ENCODE measurements at regions not wholly inside any gene's neighbourhood (a gene's known extent, or its start where the extent isn't known, plus 50 kb on each side); places are given as distances from the start of the nearest gene placed in this dataset.

DNA sequence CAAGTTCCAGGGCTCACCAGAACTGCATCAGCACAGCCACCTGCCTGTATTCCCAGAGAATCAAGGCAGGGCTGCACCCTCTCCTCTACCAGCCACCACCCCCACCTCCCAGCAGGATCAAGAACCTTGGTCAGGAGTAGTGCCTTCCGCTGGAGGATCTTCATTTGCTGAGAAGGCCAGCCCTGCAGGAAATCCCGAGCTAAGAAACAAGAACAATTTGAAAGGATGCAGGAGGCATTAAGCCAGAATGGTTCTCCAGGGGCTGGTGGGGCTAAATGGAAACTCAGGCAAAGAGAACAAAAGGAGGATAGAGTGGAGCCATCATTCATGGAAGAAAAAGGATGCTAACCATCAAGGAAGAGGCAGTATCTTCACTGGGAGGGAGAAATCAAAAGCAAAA is 147.3 kb upstream of the SLC14A2 start:
- intact Hi-C loops (cut with micrococcal nuclease) = no loop called here

DNA sequence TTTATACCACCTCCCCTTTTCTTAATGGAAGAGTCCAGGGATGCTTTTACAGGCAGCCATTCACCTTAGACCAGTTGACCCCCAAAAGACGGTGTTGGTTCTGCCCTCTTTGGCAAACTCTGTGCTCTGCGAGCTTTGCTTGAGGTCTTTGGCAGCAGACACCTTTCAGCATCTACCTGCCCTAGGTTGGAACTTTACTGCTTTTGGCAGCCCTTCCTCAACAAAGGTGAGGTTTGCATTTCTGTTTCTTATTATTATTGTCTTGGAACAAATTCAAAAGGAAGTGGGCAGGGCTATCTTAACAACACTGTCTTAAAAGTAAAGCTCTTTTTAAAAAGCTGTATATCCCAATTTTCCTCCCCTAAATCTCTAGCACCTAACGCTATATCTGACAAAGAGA is 136.4 kb upstream of the SLC14A2 start:
- intact Hi-C loops (cut with micrococcal nuclease) = no loop called here

DNA sequence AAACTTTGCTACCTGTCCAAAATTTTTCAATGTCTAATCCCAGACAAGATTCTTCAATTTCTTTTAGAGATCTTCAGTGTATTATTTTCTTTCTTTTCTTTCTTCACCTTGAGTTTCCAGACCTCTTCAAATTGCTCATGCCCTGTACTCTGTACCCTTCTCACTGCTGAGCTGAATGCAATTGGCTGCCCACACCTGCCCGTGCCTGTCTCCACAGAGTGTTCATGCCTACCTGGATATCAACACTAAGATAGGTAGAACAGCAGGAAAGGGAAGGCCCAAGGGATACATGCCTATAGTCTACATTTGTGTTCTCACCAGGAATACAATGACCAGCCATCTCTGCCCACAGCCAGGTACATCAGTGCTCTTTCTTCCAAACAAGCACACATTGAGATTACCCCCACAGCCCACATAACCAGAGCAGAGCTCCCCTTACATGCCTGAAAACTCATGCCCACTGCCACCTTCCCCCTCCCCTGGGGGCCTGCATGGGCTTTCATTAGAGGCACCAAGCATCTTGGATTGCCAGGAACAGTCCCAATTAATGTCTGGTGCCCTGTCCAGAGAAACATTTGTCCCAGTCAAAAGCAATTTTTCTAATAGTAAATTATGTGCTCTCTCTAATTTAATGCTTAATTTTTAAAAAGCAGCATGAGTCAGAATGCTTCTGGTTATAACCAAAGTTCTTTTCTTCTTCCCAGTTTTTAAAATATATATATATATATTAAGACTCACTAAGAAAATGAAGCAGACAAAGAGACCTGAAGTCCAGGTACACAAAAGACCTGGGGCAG is 134.9 kb upstream of the SLC14A2 start:
- intact Hi-C loops (cut with micrococcal nuclease) = loop anchor here (10.0 kb wide), 1 partner anchor 2004 kb away; no protein-coding TSS in a partner anchor

DNA sequence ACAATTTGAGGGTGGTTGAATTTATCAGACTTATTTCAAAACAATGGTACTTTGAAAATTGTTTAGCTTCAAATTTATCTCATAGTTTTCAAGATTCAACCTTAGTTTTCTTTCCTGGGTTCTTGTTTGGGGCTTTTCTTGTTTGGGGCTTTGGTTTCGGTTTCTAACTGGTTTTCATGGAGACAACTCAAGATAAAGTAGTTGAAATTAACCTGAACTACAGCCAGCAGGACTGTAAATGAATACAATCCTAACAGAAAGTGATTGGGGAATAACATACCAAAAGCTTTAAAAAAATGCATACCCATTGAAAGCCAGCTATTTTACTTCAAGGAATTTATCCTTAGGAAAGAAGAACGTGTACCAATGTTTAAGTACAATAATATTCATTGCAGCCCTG is 133.5 kb upstream of the SLC14A2 start:
- intact Hi-C loops (cut with micrococcal nuclease) = loop anchor here (10.0 kb wide), 1 partner anchor 2003 kb away; no protein-coding TSS in a partner anchor

DNA sequence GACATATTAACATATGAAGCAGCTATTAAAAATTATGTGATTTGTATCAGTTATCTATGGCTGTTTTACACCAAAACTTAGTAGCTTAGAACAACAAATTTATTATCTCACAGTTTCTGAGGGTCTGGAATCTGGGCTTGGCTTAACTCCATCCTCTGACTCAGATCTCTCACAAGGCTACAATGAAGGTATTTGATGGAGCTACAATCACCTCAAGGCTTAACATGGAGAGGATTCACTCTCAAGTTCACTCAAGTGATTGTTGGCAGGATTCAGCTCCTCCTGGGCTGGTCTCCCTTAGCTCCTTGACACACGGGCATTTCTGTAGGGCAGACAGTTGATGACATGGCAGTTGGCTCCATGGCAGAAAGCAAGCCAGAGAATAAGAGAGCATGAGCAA is 133.0 kb upstream of the SLC14A2 start:
- intact Hi-C loops (cut with micrococcal nuclease) = loop anchor here (10.0 kb wide), 1 partner anchor 2003 kb away; no protein-coding TSS in a partner anchor

DNA sequence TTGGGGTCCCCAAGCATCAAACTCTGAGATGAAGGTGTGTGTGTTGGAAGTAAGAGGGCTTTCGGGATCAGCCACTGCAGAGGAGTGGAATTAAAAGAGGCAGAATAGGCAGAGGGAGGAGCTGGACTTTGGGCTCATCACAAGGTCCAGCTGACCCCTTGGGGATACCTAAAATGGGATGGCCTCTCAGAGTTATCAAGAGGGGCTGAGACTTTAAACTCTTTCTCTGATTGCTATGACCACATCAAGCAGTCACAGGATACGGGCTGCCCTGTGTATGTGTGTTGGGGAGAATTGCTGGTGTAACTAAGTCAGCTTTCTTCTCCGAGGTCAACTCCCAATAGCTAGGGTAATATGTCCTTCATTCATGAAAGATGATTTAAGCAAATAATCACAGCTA is 127.7 kb upstream of the SLC14A2 start:
- intact Hi-C loops (cut with micrococcal nuclease) = loop anchor here (10.0 kb wide), 1 partner anchor 1997 kb away; no protein-coding TSS in a partner anchor

DNA sequence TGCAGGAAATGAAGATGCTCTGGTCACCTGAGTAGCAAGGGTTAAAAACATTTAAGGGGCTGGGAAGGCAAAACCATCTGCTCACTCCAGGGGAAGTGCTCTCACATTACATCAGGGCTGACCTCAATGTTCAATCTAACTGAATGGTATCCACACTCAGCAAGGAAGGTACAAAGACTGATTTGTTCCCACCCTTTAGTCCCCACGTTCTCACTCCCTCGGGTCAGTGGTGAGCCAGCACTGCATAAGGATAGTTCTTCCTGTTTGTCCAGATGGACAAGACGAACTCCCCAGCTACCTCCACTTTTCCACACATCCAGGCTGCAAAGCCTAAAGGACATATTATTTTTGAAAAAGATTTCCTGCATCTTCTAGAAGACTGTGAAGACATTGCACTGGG is 126.6 kb upstream of the SLC14A2 start:
- intact Hi-C loops (cut with micrococcal nuclease) = loop anchor here (10.0 kb wide), 1 partner anchor 1996 kb away; no protein-coding TSS in a partner anchor

DNA sequence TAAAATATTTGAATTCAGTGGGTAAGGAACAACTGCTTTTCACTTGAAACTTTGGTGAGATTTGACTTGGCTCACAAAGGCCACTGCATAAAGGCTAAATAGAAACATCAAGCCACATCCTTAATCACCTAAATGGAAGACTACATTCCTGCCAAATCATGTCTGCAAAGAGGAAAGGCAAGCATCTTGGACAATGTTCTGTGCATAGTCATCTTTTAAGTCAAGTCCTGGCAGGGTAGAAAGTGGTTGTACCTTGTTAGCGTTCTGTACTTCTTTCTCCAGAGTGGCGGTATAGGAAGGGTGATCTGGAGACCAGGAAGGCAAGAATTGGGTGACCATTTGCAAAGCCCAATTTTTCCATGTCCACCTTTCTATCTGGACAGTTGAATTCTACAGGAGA is 121.4 kb upstream of the SLC14A2 start:
- intact Hi-C loops (cut with micrococcal nuclease) = no loop called here

DNA sequence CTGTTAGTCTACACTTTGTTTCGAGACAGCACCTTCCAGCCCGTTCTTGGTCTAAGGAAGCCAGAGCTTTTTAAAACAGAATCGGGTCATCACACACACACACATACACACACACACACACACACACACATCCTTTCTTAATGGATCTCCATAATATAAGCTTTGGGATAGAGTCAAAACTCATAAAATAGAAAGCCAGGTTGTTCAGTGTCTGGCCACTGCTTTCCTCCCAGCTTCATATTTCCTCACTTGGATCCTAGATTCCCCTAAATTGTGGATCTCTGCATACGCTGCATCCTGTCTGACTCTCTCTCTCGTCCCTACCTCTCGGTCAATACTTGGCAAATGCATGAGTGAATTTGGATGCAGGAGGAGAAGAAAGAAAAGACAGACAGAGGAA is 120.5 kb upstream of the SLC14A2 start:
- intact Hi-C loops (cut with micrococcal nuclease) = no loop called here

DNA sequence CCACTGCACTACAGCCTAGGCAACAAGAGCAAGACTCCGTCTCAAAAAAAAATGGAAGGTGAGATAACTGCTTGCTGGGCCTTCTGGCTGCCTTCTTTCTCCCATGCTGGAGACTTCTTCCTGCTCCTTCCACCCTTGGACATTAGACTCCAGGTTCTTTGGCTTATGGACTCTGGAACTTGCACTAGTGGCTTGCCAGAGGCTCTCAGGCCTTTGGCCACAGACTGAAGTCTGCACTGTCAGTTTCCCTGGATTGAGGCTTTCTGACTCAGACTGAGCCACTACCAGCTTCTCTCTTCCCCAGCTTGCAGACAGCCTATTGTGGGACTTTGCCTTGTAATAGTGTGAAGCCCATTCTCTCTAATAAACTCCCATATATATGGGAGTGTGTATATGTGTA is 118.5 kb upstream of the SLC14A2 start:
- intact Hi-C loops (cut with micrococcal nuclease) = no loop called here

DNA sequence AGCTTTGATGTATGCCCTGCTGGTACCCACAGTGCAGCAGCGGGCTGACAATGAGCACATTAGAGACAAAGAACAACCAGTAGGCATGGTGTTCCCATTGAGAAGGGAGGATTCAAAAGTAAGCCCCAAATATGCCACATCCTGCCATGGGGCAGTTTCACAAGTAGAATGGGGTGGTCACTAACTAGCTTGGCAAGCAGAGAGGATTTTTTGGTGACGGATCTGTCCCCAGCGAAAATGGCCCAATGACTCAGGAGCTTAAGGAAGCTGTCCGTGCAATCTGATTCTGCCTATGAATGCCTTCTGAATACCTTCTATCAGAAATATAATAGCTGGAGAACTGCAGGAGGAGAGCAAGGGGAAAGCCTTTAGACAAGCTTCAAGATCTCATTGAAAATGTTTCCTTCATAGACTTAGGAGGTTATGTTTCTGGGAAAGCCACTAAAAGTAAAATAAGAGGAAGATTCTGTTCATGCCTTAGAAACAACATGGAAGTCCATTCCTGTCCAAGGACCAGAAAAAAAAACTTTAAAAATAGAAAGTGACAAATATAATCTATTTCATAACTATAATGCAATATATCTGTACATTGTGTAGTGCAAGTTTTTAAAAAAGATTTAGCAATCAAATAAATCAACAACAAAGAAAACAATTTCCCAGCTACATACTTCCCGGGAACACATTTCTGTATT is 117.5 kb upstream of the SLC14A2 start:
- intact Hi-C loops (cut with micrococcal nuclease) = no loop called here

DNA sequence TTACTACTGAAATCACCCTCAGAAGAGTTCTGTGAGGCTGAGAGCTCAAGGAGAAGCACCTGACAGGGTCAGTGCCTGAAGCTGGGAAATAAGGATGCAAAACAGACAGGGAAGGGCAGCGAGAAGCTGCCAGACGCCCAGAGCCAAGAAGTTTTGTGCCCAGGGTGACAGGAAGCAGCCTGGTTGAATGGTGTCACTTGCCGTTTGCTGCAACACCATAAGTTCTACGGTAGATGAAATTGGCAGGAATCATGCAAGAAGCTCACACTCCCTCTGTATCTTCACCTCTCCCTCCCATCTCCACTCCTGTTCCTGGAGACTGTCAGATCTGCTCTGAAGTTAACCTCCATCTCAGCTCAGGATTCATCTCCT is 117.0 kb upstream of the SLC14A2 start:
- intact Hi-C loops (cut with micrococcal nuclease) = no loop called here

DNA sequence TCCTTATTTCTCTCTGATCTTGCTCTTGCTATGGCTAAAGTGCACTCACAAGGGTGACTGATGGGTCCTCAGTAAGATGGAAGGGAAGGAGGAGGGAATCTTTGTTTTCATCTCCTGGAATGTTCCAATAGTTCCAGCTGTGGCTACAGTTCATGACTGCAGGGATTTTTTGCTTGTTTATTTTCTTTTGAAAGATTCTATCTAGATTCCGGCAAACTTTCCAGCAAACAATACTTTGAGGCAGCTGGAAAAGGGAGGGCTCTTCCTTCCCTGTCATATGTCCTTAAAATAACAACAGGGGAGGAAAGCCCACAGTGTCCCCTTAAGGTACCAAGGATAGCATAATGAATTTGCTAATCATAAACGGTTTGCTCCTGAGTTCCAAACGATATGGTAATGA is 111.3 kb upstream of the SLC14A2 start:
- intact Hi-C loops (cut with micrococcal nuclease) = no loop called here

DNA sequence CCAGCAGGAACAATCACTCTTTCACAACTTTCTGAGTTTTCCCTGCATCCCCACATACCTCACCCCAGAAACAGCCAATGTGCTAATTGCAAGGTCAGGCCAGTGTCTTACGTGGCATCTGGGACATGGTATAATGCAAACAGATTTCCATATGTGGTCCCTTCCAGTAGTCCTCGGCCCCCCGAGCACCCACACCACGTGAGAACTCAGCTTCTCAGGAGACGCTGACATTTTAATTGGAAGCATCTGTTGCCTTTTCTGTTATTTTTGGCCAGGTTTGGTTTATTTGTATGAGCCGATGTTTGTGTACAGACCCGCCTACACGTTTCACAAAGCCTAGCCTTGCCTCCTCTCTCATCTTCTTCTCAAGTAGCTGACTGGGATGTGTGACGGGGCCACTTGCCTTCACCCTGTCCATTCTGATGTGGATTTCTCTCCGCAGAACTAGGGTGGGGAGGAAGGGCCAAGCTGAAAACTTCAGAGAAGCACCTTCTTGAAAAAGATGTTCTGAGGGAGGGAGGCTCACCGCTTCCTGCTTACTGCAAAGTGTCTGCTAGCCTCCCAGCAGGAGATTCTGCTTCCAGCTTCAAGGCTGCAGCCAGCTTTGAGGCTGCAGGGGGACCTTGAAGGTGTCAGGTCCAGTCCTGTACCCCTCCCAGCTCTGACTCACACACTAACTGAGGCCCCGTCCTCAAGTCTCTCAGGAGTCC is 109.6 kb upstream of the SLC14A2 start:
- intact Hi-C loops (cut with micrococcal nuclease) = no loop called here

DNA sequence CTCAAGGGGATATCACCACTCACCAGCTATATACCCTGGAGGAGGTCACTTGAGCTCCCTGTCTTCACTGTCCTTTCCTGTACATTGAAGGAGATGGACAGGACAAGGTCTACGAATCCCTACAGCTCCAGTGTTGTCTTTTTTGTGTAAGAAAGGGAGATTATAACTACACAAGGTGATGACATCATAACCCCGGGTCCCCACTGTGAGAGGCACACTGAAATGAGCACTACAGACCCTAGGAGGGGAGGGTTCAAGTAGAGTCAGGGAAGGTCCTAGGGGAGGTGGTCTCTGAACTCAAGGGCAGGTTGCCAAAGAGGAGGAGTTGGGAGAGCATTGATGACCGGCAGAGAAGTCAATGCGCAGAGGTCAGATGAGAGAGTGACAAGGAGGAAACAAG is 108.3 kb upstream of the SLC14A2 start:
- intact Hi-C loops (cut with micrococcal nuclease) = no loop called here

DNA sequence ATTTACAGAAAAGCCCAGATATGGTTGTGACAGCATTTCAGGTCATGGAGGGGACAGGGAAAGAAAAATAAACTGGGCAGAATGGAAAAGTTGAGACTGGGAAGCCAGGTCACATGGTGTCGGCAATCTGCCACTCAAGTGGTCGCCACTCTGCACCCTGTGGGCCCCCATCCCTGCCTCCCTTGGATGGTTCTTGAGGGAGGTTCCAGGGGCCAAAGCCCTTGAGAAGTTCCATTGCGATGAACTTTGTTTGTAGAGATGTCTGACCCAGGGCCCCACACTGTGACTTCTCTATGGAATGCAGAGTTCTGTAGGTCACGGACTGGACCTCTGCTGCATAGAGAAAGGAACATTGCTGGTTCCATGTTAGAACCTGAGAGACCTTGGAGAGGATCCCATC is 105.7 kb upstream of the SLC14A2 start:
- intact Hi-C loops (cut with micrococcal nuclease) = no loop called here

DNA sequence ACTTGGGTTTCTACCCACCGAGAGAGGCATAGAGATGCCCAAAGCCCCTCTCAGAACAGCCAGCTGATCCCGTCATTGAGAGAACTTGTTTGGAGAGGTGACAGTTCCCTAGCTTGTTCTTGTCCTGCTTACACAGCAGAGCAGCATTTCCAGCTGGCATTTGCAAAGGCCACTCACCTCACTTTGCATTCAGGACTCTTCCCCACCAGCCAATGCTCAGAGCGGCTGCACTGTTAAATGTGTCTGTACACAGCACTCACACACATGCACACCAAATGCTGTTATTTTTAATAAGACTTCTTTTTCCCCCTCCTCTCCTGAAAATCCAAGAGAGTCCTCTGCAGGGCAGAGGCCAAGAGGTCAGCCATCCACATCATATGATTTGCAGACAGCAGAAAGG is 104.6 kb upstream of the SLC14A2 start:
- intact Hi-C loops (cut with micrococcal nuclease) = no loop called here

DNA sequence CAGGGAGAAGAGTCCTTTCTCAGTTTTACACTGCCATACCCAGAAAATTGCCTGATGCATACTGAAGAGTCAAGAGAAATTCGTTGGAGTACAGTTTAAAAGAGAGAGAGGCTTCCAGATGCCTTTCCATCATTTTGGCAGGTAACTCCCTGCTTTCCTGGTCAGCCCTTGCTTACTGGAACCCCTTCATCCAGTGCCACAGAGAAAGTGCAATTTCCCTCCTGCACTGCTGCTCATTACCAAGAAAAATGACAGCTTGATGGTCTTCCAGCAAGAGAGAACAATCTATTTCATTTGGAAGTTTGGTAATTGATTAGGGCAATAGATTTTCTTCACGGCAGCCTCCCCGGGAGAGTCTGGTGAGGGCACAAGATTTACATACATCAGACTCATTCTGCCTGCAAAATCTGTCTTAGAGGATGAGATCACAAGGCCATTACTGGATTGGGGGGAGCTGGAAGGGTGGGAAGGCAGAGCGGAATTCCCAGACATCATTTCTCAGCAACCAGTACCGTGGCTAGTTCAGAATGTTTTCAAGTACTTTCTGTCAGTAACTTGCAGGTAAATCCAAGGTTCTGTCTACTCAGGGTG is 102.8 kb upstream of the SLC14A2 start:
- intact Hi-C loops (cut with micrococcal nuclease) = no loop called here

DNA sequence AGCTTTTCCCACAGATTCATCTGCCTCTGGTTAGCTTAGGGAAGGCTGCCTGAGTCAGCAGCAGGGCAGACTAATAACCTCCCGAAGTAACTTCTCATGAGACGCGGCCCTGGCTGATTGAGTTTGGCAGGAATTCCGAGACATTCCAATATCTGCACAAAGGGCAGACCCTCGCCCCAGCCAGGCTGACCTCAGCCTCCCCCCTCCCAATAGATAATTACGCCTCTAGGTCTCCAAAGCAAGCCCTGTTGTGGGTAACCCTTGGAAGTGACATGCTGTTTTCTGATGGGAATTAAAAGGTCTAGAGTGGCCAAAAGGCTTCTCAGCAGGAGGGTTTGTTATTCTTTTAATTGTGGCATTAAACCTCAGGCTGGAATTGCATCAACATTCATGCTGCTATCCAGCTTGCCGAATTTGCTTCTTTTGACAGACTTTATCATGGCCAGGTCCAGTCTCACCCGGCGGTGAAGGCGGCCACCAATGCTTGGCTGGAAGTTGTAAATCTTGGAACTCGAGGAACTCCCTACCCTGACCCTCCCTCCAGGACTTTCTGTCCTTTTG is 98.0 kb upstream of the SLC14A2 start:
- intact Hi-C loops (cut with micrococcal nuclease) = no loop called here

DNA sequence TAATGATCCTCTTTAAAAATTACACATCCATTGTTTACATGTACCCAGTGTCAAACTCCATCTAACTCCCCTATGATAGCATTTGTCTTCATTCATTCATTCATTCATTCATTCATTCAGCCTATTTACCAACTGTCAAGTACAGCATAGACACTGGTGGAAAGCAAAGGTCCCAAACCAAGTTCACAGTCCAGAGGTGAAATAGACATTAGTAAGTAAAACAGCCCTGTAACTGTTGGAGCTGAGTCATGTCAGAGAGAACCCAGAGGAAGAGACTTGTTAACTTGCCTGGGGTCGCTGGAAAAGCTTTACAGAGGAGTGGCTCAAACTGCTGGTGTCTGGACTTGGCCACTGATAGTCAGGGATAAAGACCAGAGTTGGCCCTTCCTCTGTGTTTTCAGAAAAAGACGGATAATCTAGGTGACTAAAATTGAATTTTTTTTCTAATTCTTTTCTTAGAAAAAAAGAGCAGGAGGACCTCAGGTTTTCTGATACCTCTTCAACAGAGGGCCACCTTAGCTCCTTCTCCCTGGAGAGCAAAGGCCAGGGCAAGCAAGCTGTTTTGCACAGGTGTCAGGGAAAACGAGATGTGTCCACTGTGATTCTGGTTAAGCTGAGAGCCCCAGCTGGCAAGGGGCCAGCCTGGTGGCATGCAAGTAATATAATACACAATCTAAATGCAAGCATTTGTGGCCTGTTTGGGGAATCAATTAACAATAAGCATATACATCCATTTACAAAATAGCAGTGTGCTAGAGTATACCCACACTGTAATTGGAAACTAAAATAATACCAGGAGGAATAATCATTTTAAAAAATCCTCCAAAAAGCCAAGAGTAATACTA is 96.7 kb upstream of the SLC14A2 start:
- intact Hi-C loops (cut with micrococcal nuclease) = no loop called here
